ENCODE measurements at regions not wholly inside any gene's neighbourhood (a gene's known extent, or its start where the extent isn't known, plus 50 kb on each side); places are given as distances from the start of the nearest gene placed in this dataset.

- TF ChIP-seq CTCF (IDR thresholded peaks at IDR 0.05) (no peak), POLR2A (IDR thresholded peaks at IDR 0.05) (no peak)
Observed at GRCh38 chr12:132432721-132433577, 57.0 kb upstream of the FBRSL1 start.
